HG03066 (cell line): ENCODE measurements at regions not wholly inside any gene's neighbourhood (a gene's known extent, or its start where the extent isn't known, plus 50 kb on each side); places are given as distances from the start of the nearest gene placed in this dataset.
"Not testable (repeated sequence)": the region's sequence is repeated elsewhere in the genome, so short reads cannot be mapped to it uniquely, and the experiment has no call there.

Source experiments
- ATAC-seq: cut with Tn5 transposase; IDR thresholded peaks from one replicate; pipeline ENCODE4 v1.9.1; 2021; ENCODE audit warnings: low read depth; ENCODE audit not compliant: unreplicated experiment

GRCh38 chr10:18735711-18736110, 76.5 kb downstream of the ARL5B start:
- no peak for ATAC-seq

- ATAC-seq, result no peak
Observed at GRCh38 chr10:18737236-18737635, 78.0 kb downstream of the ARL5B start.

- no peak for ATAC-seq
Observed at GRCh38 chr10:18737841-18738240, 78.6 kb downstream of the ARL5B start.

GRCh38 chr10:18738835-18739234, 79.6 kb downstream of the ARL5B start:
- no peak for ATAC-seq

GRCh38 chr10:18743926-18744325, 84.7 kb downstream of the ARL5B start:
- ATAC-seq, result no peak

- ATAC-seq, result no peak
Observed at GRCh38 chr10:18753312-18753895, 94.2 kb downstream of the ARL5B start.

GRCh38 chr10:18759575-18759974, 100.3 kb downstream of the ARL5B start:
- peak; percentile 71 for ATAC-seq

- ATAC-seq, result no peak
Observed at GRCh38 chr10:18760836-18761235, 101.6 kb downstream of the ARL5B start.

GRCh38 chr10:18767981-18768380, 108.8 kb downstream of the ARL5B start:
- ATAC-seq, result no peak

- no peak for ATAC-seq
Observed at GRCh38 chr10:18773180-18773579, 113.9 kb downstream of the ARL5B start.

GRCh38 chr10:18777258-18777657, 118.0 kb downstream of the ARL5B start:
- no peak for ATAC-seq

- ATAC-seq, result no peak
Observed at GRCh38 chr10:18786478-18786877, 127.2 kb downstream of the ARL5B start.

GRCh38 chr10:18793951-18794350, 134.7 kb downstream of the ARL5B start:
- ATAC-seq, result no peak

GRCh38 chr10:18795549-18795948, 136.3 kb downstream of the ARL5B start:
- ATAC-seq, result no peak

- no peak for ATAC-seq
Observed at GRCh38 chr10:18797286-18797685, 138.1 kb downstream of the ARL5B start.

- no peak for ATAC-seq
Observed at GRCh38 chr10:18822156-18822555, 162.9 kb downstream of the ARL5B start.

- no peak for ATAC-seq
Observed at GRCh38 chr10:18829259-18829658, 170.0 kb downstream of the ARL5B start.

- no peak for ATAC-seq
Observed at GRCh38 chr10:18830277-18830676, 171.0 kb downstream of the ARL5B start.

GRCh38 chr10:18856623-18857022, 192.0 kb upstream of the MALRD1 start:
- ATAC-seq, result not testable (repeated sequence)

- ATAC-seq, result no peak
Observed at GRCh38 chr10:18859659-18860058, 188.9 kb upstream of the MALRD1 start.

- ATAC-seq, result no peak
Observed at GRCh38 chr10:18860186-18860585, 188.4 kb upstream of the MALRD1 start.

- no peak for ATAC-seq
Observed at GRCh38 chr10:18860631-18861240, 187.9 kb upstream of the MALRD1 start.

- ATAC-seq, result no peak
Observed at GRCh38 chr10:18861382-18861781, 187.2 kb upstream of the MALRD1 start.
